Mammary epithelial cell (primary cell): ENCODE measurements at regions not wholly inside any gene's neighbourhood (a gene's known extent, or its start where the extent isn't known, plus 50 kb on each side); places are given as distances from the start of the nearest gene placed in this dataset.
"Not testable (repeated sequence)": the region's sequence is repeated elsewhere in the genome, so short reads cannot be mapped to it uniquely, and the experiment has no call there.

ENCODE experiments used
- EZH2 ChIP-seq: IDR thresholded peaks from 2 replicates; pipeline ENCODE4 v1.6.1; 2012; ENCODE audit warnings: low read length, inconsistent platforms, borderline replicate concordance
- TF ChIP-seq, protein P1 (sequence below), 2 donors: IDR thresholded peaks in 1 of 2; conservative IDR thresholded peaks in 1 of 2; 2 replicates each; pipeline ENCODE4 v1.5.1; 2011 to 2012; ENCODE audit warnings: inconsistent platforms in 2 of 2, low read length in 2 of 2, mild to moderate bottlenecking in 2 of 2, control low read depth in 1 of 2, low read depth in 1 of 2; ENCODE audit not compliant: insufficient read depth in 1 of 2; ENCODE audit errors: extremely low read depth in 1 of 2

GRCh38 chr21:13802757-13803156 is 193.2 kb downstream of the POTED start:
- TF ChIP-seq, protein P1, sequence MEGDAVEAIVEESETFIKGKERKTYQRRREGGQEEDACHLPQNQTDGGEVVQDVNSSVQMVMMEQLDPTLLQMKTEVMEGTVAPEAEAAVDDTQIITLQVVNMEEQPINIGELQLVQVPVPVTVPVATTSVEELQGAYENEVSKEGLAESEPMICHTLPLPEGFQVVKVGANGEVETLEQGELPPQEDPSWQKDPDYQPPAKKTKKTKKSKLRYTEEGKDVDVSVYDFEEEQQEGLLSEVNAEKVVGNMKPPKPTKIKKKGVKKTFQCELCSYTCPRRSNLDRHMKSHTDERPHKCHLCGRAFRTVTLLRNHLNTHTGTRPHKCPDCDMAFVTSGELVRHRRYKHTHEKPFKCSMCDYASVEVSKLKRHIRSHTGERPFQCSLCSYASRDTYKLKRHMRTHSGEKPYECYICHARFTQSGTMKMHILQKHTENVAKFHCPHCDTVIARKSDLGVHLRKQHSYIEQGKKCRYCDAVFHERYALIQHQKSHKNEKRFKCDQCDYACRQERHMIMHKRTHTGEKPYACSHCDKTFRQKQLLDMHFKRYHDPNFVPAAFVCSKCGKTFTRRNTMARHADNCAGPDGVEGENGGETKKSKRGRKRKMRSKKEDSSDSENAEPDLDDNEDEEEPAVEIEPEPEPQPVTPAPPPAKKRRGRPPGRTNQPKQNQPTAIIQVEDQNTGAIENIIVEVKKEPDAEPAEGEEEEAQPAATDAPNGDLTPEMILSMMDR (conservative IDR thresholded peaks at IDR 0.05 in 1 of 2, IDR thresholded peaks at IDR 0.05 in 1 of 2; ENCODE audit: extremely low read depth in 1 of 2, insufficient read depth in 1 of 2, low read depth in 1 of 2, low read length in 2 of 2) = not testable (repeated sequence)
- TF ChIP-seq EZH2 = not testable (repeated sequence)
